Right forelimb (tissue), 1 donor: ENCODE measurements at regions not wholly inside any gene's neighbourhood (a gene's known extent, or its start where the extent isn't known, plus 50 kb on each side); places are given as distances from the start of the nearest gene placed in this dataset.
"Not testable (repeated sequence)": the region's sequence is repeated elsewhere in the genome, so short reads cannot be mapped to it uniquely, and the experiment has no call there.

Experiments used
- DNase-seq: peaks from one replicate; pipeline ENCODE4 v3.0.0-alpha.2; 2018

GRCh38 chr7:145784809-145785780 lies 331.5 kb upstream of the CNTNAP2 start:
- no peak for DNase-seq

- DNase-seq = not testable (repeated sequence)
These were observed 335.2 kb upstream of the CNTNAP2 start for GRCh38 chr7:145781388-145781787.

GRCh38 chr7:145779140-145779539 lies 337.5 kb upstream of the CNTNAP2 start:
- DNase-seq = no peak

DNA sequence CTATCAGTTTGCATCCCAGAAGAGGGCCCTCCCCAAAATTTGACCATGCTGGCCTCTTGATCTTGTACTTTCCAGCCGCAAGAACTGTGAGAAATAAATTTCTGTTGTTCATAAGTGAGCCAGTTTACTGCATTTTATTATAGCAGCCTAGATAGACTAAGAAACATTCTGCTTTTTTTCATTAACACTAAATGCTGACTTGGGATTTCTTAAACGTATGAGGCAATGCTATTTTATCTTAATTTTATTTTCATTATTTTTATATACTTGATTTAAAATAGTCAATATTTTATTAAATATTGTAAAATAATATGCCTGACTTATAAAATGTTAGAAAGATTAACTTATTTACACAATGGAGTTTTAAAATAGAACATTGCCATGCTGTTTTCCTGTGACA lies 341.8 kb upstream of the CNTNAP2 start:
- DNase-seq = no peak

DNA sequence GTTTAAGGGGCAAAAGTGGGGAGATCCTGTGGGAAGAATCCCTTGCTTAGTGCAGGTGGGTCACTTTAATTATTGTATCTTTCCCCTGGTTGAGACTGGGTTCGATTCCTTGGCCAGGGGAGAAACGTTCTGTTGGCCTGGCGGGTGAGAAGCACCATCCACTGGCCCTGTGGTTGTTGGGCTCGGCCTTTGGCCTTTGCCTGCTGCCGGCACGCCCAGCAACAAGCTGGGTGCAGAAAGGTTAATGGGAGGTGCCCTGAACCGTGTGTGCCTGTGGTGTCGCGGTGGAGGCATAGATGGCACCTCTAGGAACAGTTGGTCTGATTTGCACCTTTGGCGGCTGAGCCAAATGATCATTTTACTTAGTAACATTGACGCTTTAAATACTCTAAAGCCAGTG lies 363.6 kb upstream of the CNTNAP2 start:
- no peak for DNase-seq

- DNase-seq = no peak
These were observed 379.0 kb upstream of the CNTNAP2 start for GRCh38 chr7:145737617-145738016.

- DNase-seq = no peak
These were observed 381.5 kb upstream of the CNTNAP2 start for GRCh38 chr7:145735061-145735460.

DNA sequence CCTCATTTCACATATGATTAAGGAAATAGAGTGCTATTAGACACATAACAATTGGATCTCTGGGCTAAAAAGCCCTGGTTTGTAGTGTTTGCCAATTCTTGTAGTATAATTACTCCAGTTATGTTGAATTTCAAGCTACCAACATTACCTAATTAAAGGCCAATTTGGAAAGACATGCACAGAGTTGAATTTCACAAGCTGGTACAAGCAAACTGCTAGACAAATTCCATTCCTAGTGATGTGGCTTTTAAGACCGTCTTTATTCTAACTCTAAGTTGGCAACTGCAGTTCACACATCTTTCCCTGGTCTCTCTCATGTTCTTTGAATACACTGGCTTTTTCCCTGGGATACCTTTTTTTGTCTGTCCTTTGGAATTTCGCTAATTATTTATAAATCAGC lies 384.1 kb upstream of the CNTNAP2 start:
- no peak for DNase-seq

DNA sequence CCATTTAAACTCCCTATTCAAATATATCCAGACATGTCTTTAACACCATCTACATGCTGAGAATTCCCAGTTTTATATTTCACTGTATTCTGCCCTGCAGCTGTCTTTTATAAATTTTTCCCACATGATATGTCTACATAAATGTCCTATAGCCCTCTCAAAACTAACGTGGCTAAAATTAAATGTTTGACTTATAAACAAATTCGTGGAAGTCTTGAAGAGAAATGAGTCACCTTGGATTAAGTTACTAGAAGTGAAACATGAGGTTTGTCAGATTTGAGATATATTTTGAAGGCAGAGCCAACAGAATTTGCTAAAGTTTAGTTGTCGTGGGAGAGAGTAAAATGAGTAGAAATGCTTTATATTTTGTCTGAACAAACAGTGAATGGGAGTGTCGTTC lies 386.9 kb upstream of the CNTNAP2 start:
- DNase-seq = no peak

DNA sequence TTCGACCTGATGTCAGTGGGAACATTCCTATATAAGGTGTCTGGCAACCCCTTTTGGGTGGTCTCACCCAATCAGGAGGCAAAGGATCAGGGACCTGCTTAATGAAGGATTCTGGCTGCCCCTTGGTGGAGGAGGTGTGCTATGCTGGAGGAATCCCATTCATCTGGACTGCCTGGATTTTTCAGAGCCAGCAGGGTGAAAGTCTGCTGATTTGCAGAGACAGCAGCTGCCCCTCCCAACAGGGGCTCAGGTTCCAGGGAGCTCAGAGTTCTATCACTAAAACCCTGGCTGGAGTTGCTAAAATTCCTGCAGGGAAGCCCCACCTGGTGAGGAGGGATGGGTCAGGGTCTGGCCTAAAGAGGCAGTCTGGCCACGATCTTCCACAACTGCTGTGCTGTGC lies 398.5 kb upstream of the CNTNAP2 start:
- no peak for DNase-seq

DNA sequence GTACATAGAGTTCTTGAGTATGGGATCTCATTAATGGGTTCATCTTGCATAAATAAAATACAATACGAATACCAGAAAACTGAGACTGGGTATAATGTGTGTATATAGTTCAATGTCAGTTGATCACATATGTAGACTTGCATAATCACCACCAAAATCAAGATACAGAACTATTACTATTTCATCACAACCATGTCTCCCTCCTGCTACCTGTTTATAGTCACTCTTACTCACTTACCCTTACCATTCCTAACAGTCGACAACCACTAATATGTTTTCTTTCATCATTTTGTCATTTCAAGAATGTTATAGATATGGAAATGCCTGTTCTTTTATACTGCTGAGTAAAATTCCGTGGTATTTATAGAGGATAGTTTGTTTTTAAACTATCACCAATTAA lies 416.1 kb upstream of the CNTNAP2 start:
- no peak for DNase-seq

GRCh38 chr7:145698526-145699262 lies 417.9 kb upstream of the CNTNAP2 start:
- no peak for DNase-seq

DNA sequence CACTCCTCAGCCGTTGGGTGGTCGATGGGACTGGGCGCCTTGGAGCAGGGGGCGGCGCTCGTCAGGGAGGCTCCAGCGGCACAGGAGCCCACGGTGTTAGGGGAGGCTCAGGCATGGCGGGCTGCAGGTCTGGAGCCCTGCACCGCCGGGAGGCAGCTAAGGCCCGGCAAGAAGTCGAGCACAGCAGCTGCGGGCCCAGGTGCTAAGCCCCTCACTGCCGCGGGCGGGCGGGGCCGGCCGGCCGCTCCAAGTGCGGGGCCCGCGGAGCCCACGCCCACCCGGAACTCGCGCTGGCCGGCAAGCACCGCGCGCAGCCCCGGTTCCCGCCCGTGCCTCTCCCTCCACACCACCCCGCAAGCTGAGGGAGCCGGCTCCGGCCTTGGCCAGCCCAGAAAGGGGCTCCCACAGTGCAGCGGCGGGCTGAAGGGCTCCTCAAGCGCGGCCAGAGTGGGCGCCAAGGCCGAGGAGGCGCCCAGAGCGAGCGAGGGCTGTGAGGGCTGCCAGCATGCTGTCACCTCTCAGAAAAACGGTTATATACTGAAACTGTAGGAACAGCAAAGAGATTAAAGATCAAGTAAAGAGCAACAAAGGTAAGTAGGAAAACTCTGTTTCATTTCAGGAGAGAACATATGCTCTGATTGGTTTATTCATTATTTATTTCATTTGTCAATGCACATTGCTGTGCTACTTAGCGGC lies 419.0 kb upstream of the CNTNAP2 start:
- DNase-seq = not testable (repeated sequence)

- no peak for DNase-seq
These were observed 420.5 kb upstream of the CNTNAP2 start for GRCh38 chr7:145696071-145696470.

DNA sequence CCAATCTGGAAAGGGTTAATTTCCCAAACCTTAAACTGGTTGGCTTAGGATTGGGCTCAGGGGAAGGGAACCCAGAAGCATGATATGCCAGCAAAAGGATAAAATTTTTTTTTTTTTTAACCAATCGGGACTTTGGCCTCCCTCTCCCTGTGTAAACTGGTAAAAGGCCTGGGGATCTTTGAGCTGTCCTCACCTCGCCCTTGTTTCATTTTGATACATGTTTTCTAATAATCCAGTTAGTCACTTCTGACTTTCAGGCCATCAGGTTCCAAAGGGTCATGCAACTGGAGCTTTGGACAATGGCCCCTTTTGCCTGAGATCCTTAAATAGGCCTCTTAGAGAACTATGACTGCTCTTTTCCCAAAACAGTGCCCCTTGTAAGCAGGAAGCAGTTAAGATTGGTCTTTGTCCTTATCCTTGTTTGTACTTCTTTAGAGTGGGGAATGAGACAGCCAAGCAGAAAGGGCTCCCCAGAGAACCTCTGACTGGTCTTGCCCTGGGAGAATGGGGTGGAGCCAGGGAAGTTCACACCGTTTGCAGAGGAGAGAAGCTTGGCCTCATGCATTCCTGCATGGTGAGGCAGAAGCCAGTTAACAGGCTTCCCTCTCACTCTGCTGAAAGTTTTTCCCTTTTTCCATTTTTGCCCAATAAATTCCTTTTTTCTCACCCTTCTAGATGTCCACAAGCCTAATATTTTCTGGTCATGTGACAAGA lies 424.2 kb upstream of the CNTNAP2 start:
- no peak for DNase-seq

GRCh38 chr7:145691377-145691914 lies 425.2 kb upstream of the CNTNAP2 start:
- no peak for DNase-seq

- DNase-seq = no peak
These were observed 435.0 kb upstream of the CNTNAP2 start for GRCh38 chr7:145681646-145682045.

DNA sequence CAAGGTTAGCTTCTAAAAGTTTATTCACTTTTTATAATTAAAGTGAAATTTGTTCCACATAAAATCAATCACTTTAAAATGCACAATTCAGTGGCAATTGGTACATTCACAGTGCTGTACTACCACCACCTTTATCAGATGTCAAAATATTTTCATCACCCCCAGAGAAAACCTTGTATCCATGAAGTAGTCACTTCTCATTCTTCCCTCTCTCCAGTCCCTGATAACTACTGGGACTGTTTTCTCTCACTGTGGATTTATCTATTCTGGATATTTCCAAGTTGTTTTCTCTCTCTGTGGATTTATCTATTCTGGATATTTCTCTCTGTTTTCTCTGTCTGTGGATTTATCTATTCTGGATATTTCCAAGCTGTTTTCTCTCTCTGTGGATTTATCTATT lies 435.4 kb upstream of the CNTNAP2 start:
- DNase-seq = no peak

GRCh38 chr7:145665499-145666258 lies 450.9 kb upstream of the CNTNAP2 start:
- no peak for DNase-seq

DNA sequence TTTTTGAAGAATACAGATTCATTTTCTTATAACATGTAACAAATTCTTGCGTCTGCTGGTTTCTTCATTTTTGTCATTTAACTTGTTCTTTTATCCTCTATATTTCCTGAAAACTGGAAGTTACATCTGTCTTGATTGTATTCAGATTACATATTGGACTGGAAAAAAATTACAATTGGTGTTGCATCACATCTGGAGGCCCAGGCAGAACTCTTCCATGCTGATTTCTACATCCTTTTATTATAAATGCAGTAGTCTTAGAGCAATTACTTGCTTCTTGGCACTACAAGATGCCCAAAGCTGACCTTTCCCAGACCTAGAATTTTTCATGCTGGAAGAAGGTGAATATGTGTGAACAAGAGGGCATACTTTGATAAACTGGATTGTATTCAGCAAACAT lies 460.9 kb upstream of the CNTNAP2 start:
- no peak for DNase-seq

- no peak for DNase-seq
These were observed 471.5 kb upstream of the CNTNAP2 start for GRCh38 chr7:145645135-145645515.
